H9 (cell line): ENCODE measurements at regions not wholly inside any gene's neighbourhood (a gene's known extent, or its start where the extent isn't known, plus 50 kb on each side); places are given as distances from the start of the nearest gene placed in this dataset.

Experiments used
- DNase-seq: peaks from one replicate; pipeline ENCODE4 v3.0.0-alpha.2; 2017
- H2AFZ ChIP-seq: one replicate; pipeline ENCODE4 v1.6.1; 2013; ENCODE audit warnings: mild to moderate bottlenecking, low read length, control low read depth, moderate library complexity
- H2AK5ac ChIP-seq: 2 replicates; pipeline ENCODE4 v1.6.1; 2013; ENCODE audit warnings: low read length, control low read depth, mixed read lengths; ENCODE audit not compliant: insufficient read length
- H2BK120ac ChIP-seq: one replicate; pipeline ENCODE4 v1.6.1; 2013; ENCODE audit warnings: low read depth, mild to moderate bottlenecking, low read length, control low read depth, inconsistent platforms; ENCODE audit not compliant: poor library complexity, severe bottlenecking
- H2BK12ac ChIP-seq: 2 replicates; pipeline ENCODE4 v1.6.1; 2013; ENCODE audit warnings: low read length, control low read depth, mixed read lengths, low read depth; ENCODE audit not compliant: insufficient read length
- H2BK15ac ChIP-seq: 2 replicates; pipeline ENCODE4 v1.6.1; 2013; ENCODE audit warnings: low read depth, low read length, control low read depth
- H2BK20ac ChIP-seq: one replicate; pipeline ENCODE4 v1.6.1; 2013; ENCODE audit warnings: low read depth, mild to moderate bottlenecking, low read length, control low read depth, inconsistent platforms; ENCODE audit not compliant: poor library complexity, severe bottlenecking
- H2BK5ac ChIP-seq: 2 replicates; pipeline ENCODE4 v1.6.1; 2013; ENCODE audit warnings: low read length, control low read depth, mixed read lengths; ENCODE audit not compliant: insufficient read length
- H3K14ac ChIP-seq: 2 replicates; pipeline ENCODE4 v1.6.1; 2013; ENCODE audit warnings: low read length, control low read depth; ENCODE audit not compliant: insufficient read depth
- H3K18ac ChIP-seq: 2 replicates; pipeline ENCODE4 v1.6.1; 2013; ENCODE audit warnings: low read depth, mild to moderate bottlenecking, mixed read lengths, low read length, control low read depth; ENCODE audit not compliant: insufficient read length
- H3K23ac ChIP-seq: 2 replicates; pipeline ENCODE4 v1.6.1; 2013; ENCODE audit warnings: low read length, control low read depth, mixed read lengths, low read depth; ENCODE audit not compliant: insufficient read length
- H3K23me2 ChIP-seq: 2 replicates; pipeline ENCODE4 v1.6.1; 2013; ENCODE audit warnings: low read depth, mild to moderate bottlenecking, mixed read lengths, low read length, control low read depth; ENCODE audit not compliant: insufficient read length, poor library complexity, severe bottlenecking
- H3K27ac ChIP-seq: 2 replicates; pipeline ENCODE4 v1.5.1; 2013; ENCODE audit warnings: low read length, control low read depth, mixed read lengths, low read depth; ENCODE audit not compliant: insufficient read length
- H3K27me3 ChIP-seq: 2 replicates; pipeline ENCODE4 v1.6.1; 2013; ENCODE audit warnings: low read length, control low read depth, inconsistent platforms; ENCODE audit not compliant: insufficient read depth
- H3K4ac ChIP-seq: 2 replicates; pipeline ENCODE4 v1.6.1; 2013; ENCODE audit warnings: low read depth, mild to moderate bottlenecking, control low read depth, inconsistent platforms, low read length, moderate library complexity
- H3K4me1 ChIP-seq: 2 replicates; pipeline ENCODE4 v1.6.1; 2013; ENCODE audit warnings: low read length, control low read depth, inconsistent platforms; ENCODE audit not compliant: insufficient read depth
- H3K4me2 ChIP-seq: 2 replicates; pipeline ENCODE4 v1.6.1; 2013; ENCODE audit warnings: low read length, control low read depth, mixed read lengths; ENCODE audit not compliant: insufficient read length, insufficient read depth
- H3K56ac ChIP-seq: 2 replicates; pipeline ENCODE4 v1.6.1; 2013; ENCODE audit warnings: low read depth, mild to moderate bottlenecking, mixed read lengths, low read length, control low read depth; ENCODE audit not compliant: insufficient read length
- H3K79me1 ChIP-seq: 2 replicates; pipeline ENCODE4 v1.6.1; 2013; ENCODE audit warnings: low read depth, mild to moderate bottlenecking, moderate library complexity, low read length, control low read depth, inconsistent platforms; ENCODE audit not compliant: insufficient read depth, poor library complexity, severe bottlenecking
- H3K79me2 ChIP-seq: 2 replicates; pipeline ENCODE4 v1.6.1; 2013; ENCODE audit warnings: low read length, control low read depth, inconsistent platforms; ENCODE audit not compliant: insufficient read depth
- H3K9ac ChIP-seq: 2 replicates; pipeline ENCODE4 v1.6.1; 2013; ENCODE audit warnings: low read length, control low read depth, mixed read lengths; ENCODE audit not compliant: insufficient read length; ENCODE audit errors: extremely low read depth
- H3K9me3 ChIP-seq: one replicate; pipeline ENCODE4 v1.6.1; 2013; ENCODE audit warnings: low read depth, low read length, inconsistent platforms; ENCODE audit not compliant: control insufficient read depth
- H3T11ph ChIP-seq: one replicate; pipeline ENCODE4 v1.6.1; 2013; ENCODE audit warnings: mild to moderate bottlenecking, low read length, control low read depth, inconsistent platforms
- H4K20me1 ChIP-seq: one replicate; pipeline ENCODE4 v1.6.1; 2013; ENCODE audit not compliant: control insufficient read depth, insufficient read length, insufficient read depth
- H4K5ac ChIP-seq: 2 replicates; pipeline ENCODE4 v1.6.1; 2013; ENCODE audit warnings: low read depth, mild to moderate bottlenecking, mixed read lengths, low read length, control low read depth; ENCODE audit not compliant: insufficient read length
- H4K8ac ChIP-seq: replicated peaks from 2 replicates; pipeline ENCODE4 v1.6.1; 2013; ENCODE audit warnings: low read length, control low read depth, mixed read lengths, low read depth; ENCODE audit not compliant: insufficient read length
- H4K91ac ChIP-seq: 2 replicates; pipeline ENCODE4 v1.6.1; 2013; ENCODE audit warnings: low read depth, mild to moderate bottlenecking, moderate library complexity, mixed read lengths, low read length, control low read depth; ENCODE audit not compliant: insufficient read length
- H3K27ac Mint-ChIP-seq, 3 experiments: 2 replicates in 2 of 3; 3 replicates in 1 of 3; pipeline ENCODE4 v1.8.0; 2020 to 2021; ENCODE audit warnings: mixed read lengths in 3 of 3, mild to moderate bottlenecking in 1 of 3, moderate library complexity in 1 of 3
- H3K27me3 Mint-ChIP-seq: 2 replicates; pipeline ENCODE4 v1.8.0; 2021; ENCODE audit warnings: low read depth, mild to moderate bottlenecking, moderate library complexity, mixed read lengths
- H3K36me3 Mint-ChIP-seq, 3 experiments: 2 replicates in 2 of 3; 3 replicates in 1 of 3; pipeline ENCODE4 v1.8.0; 2020 to 2021; ENCODE audit warnings: low read depth in 3 of 3, mixed read lengths in 3 of 3; ENCODE audit not compliant: insufficient read depth in 1 of 3
- H3K4me1 Mint-ChIP-seq, 2 experiments: 2 replicates each; pipeline ENCODE4 v1.8.0; 2020; ENCODE audit warnings: mixed read lengths in 2 of 2
- H3K4me3 Mint-ChIP-seq, 2 experiments: 2 replicates in 1 of 2; 3 replicates in 1 of 2; pipeline ENCODE4 v1.8.0; 2020 to 2021; ENCODE audit warnings: mild to moderate bottlenecking in 2 of 2, mixed read lengths in 2 of 2, moderate library complexity in 1 of 2
- H3K9me3 Mint-ChIP-seq, 2 experiments: 2 replicates in 1 of 2; 3 replicates in 1 of 2; pipeline ENCODE4 v1.8.0; 2020; ENCODE audit warnings: mild to moderate bottlenecking in 2 of 2, mixed read lengths in 2 of 2, moderate library complexity in 1 of 2
- WGBS: extraction: QIAGEN DNeasy Blood & Tissue Kit; methylation state at CpG from one replicate; pipeline ENCODE4 v1.1.7; 2013; ENCODE audit warnings: missing lambda C conversion rate, low lambda C conversion rate, mixed read lengths; ENCODE audit not compliant: insufficient read length; ENCODE audit errors: extremely low coverage; 5-methylcytosine and 5-hydroxymethylcytosine counted together
- TF ChIP-seq, protein P1 (sequence below): fragments of 200-600 bp; sonication (generic); conservative IDR thresholded peaks from 3 replicates; pipeline ENCODE4 v1.8.0; 2021; ENCODE audit warnings: antibody characterized with exemption, mild to moderate bottlenecking

DNA sequence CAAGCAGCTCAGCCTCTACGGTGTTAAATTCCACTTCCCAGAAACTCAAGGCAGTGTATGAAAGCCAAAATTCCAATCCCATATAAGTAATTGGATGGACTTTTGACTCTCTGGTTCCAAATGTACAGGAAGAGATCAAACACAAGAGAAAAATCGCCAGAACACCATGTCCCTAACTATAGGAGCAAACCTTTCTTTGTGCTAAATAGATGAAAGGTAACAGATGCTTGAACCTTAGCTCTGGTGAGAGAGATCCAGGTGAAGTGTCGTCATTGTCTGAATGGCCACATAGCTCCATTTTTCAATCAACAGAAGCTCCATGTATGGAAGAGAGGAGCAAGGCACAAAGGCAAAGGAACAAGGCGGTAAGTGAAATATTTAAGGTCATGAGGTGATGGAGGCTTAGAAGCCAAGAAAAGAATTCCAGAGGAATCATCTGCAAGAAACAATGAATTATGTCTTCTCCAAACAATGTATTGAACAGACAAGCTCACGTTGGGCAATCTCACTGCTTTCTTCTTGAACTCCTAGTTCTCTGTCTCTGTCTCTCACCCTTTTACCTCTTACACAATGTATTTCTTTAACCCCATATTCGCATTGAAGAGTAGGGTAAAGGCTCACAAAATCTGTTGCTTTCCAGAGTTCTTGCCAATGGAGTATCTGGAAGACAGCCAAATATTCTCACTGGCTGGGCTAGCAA, 585.1 kb downstream of the GATA3 start:
- Histone ChIP-seq H3K4me2 (no peak overlapping the region), H3K56ac (no peak overlapping the region), H2BK5ac (no peak overlapping the region), H3K79me2 (no peaks in the 10 kb centered on the region), H3K23ac (no peak overlapping the region), H3K4me1 (no peaks in the 10 kb centered on the region), H2BK20ac (no peak overlapping the region), H3K27me3 (no peaks in the 10 kb centered on the region), H3T11ph (no peak overlapping the region), H2BK15ac (no peak overlapping the region), H3K23me2 (no peaks in the 10 kb centered on the region), H2BK120ac (no peak overlapping the region), H3K4ac (no peak overlapping the region), H3K18ac (no peak overlapping the region), H3K14ac (no peak overlapping the region), H3K79me1 (no peaks in the 10 kb centered on the region), H2BK12ac (no peak overlapping the region), H2AK5ac (no peak overlapping the region), H4K5ac (no peak overlapping the region), H4K20me1 (no peaks in the 10 kb centered on the region), H3K9me3 (no peaks in the 10 kb centered on the region), H2AFZ (no peak overlapping the region), H3K9ac (no peak overlapping the region), H3K27ac (no peak overlapping the region), H4K8ac (no peak overlapping the region), H4K91ac (no peak overlapping the region)
- no CpG with 5 or more reads among the region's 6 CpGs for WGBS
- TF ChIP-seq, protein P1, sequence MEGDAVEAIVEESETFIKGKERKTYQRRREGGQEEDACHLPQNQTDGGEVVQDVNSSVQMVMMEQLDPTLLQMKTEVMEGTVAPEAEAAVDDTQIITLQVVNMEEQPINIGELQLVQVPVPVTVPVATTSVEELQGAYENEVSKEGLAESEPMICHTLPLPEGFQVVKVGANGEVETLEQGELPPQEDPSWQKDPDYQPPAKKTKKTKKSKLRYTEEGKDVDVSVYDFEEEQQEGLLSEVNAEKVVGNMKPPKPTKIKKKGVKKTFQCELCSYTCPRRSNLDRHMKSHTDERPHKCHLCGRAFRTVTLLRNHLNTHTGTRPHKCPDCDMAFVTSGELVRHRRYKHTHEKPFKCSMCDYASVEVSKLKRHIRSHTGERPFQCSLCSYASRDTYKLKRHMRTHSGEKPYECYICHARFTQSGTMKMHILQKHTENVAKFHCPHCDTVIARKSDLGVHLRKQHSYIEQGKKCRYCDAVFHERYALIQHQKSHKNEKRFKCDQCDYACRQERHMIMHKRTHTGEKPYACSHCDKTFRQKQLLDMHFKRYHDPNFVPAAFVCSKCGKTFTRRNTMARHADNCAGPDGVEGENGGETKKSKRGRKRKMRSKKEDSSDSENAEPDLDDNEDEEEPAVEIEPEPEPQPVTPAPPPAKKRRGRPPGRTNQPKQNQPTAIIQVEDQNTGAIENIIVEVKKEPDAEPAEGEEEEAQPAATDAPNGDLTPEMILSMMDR: no peak
- Mint-ChIP-seq H3K4me1 (peaks cover 0 to 3% of the 10 kb centered on the region in 2 experiments; a peak in 1 of 4 replicates), H3K27me3 (no peaks in the 10 kb centered on the region; the same call in none of the 2 replicates), H3K4me3 (no peak overlapping the region), H3K27ac (no peak overlapping the region), H3K9me3 (peaks cover 8 to 15% of the 10 kb centered on the region in 2 experiments; a peak in 4 of 5 replicates), H3K36me3 (peaks cover 0 to 11% (median 8%) of the 10 kb centered on the region in 3 experiments; a peak in 5 of 7 replicates)
- no peak for DNase-seq
